Smooth muscle cell (in vitro differentiated cells): ENCODE measurements at regions not wholly inside any gene's neighbourhood (a gene's known extent, or its start where the extent isn't known, plus 50 kb on each side); places are given as distances from the start of the nearest gene placed in this dataset.

Experiments used
- DNase-seq: peaks from one replicate; lab custom pipeline; 2025; ENCODE audit not compliant: unreplicated experiment; lab: John Stamatoyannopoulos, UW
- H2AFZ ChIP-seq: fragments of 200-600 bp; sonication (generic); 2 replicates; pipeline ENCODE4 v1.6.0; 2016; ENCODE audit warnings: antibody characterized with exemption, low read depth, mild to moderate bottlenecking
- H3F3A ChIP-seq: fragments of 200-600 bp; sonication (generic); 2 replicates; pipeline ENCODE4 v1.6.0; 2017; ENCODE audit warnings: antibody characterized with exemption, low read depth
- H3K27ac ChIP-seq: fragments of 200-600 bp; sonication (generic); 2 replicates; pipeline ENCODE4 v1.5.1; 2016; ENCODE audit warnings: low read depth, mild to moderate bottlenecking
- H3K27me3 ChIP-seq: fragments of 200-600 bp; sonication (generic); 2 replicates; pipeline ENCODE4 v1.6.1; 2016; ENCODE audit warnings: low read depth, mild to moderate bottlenecking
- H3K36me3 ChIP-seq: fragments of 200-600 bp; sonication (generic); 2 replicates; pipeline ENCODE4 v1.5.1; 2016; ENCODE audit warnings: low read depth
- H3K4me1 ChIP-seq: fragments of 200-600 bp; sonication (generic); 2 replicates; pipeline ENCODE4 v1.5.1; 2016; ENCODE audit warnings: low read depth
- H3K4me2 ChIP-seq: fragments of 200-600 bp; sonication (generic); 2 replicates; pipeline ENCODE4 v1.6.0; 2016; ENCODE audit warnings: mild to moderate bottlenecking
- H3K4me3 ChIP-seq: fragments of 200-600 bp; sonication (generic); 2 replicates; pipeline ENCODE4 v1.5.1; 2016; ENCODE audit warnings: mild to moderate bottlenecking
- H3K79me2 ChIP-seq: fragments of 200-600 bp; sonication (generic); 2 replicates; pipeline ENCODE4 v1.6.0; 2016; ENCODE audit warnings: low read depth, mild to moderate bottlenecking
- H3K9ac ChIP-seq: fragments of 200-600 bp; sonication (generic); 2 replicates; pipeline ENCODE4 v1.6.0; 2016; ENCODE audit warnings: low read depth
- H3K9me3 ChIP-seq: fragments of 200-600 bp; sonication (generic); replicated peaks from 2 replicates; pipeline ENCODE4 v1.5.1; 2016; ENCODE audit warnings: low read depth
- H4K20me1 ChIP-seq: fragments of 200-600 bp; sonication (generic); 2 replicates; pipeline ENCODE4 v1.6.0; 2016; ENCODE audit warnings: low read depth
- WGBS: methylation state at CpG from one replicate; pipeline ENCODE4 v1.1.7; 2016; ENCODE audit warnings: low lambda C conversion rate; 5-methylcytosine and 5-hydroxymethylcytosine counted together
- TF ChIP-seq, protein P1 (sequence below): fragments of 200-600 bp; sonication (generic); IDR thresholded peaks from 2 replicates; pipeline ENCODE4 v1.5.1; 2017; ENCODE audit warnings: borderline replicate concordance, mild to moderate bottlenecking, antibody characterized with exemption; ENCODE audit not compliant: insufficient read depth, poor library complexity, severe bottlenecking

GRCh38 chr1:191852907-191853306 is 305.4 kb upstream of the RGS18 start:
- Histone ChIP-seq H3K36me3 (no peaks in the 10 kb centered on the region), H2AFZ (no peak overlapping the region), H3K4me3 (no peak overlapping the region), H3F3A (no peaks in the 10 kb centered on the region), H3K79me2 (no peaks in the 10 kb centered on the region), H3K4me2 (no peak overlapping the region), H3K27ac (no peak overlapping the region), H3K4me1 (no peaks in the 10 kb centered on the region), H3K9ac (no peak overlapping the region), H3K27me3 (no peaks in the 10 kb centered on the region), H4K20me1 (no peaks in the 10 kb centered on the region), H3K9me3 (no peaks in the 10 kb centered on the region)
- TF ChIP-seq, protein P1, sequence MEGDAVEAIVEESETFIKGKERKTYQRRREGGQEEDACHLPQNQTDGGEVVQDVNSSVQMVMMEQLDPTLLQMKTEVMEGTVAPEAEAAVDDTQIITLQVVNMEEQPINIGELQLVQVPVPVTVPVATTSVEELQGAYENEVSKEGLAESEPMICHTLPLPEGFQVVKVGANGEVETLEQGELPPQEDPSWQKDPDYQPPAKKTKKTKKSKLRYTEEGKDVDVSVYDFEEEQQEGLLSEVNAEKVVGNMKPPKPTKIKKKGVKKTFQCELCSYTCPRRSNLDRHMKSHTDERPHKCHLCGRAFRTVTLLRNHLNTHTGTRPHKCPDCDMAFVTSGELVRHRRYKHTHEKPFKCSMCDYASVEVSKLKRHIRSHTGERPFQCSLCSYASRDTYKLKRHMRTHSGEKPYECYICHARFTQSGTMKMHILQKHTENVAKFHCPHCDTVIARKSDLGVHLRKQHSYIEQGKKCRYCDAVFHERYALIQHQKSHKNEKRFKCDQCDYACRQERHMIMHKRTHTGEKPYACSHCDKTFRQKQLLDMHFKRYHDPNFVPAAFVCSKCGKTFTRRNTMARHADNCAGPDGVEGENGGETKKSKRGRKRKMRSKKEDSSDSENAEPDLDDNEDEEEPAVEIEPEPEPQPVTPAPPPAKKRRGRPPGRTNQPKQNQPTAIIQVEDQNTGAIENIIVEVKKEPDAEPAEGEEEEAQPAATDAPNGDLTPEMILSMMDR, result no peak
- WGBS, result 93% methylated on average over 1 of the region's 1 CpG
- no peak for DNase-seq

- H4K20me1 ChIP-seq, result no peaks in the 10 kb centered on the region
- H2AFZ ChIP-seq, result no peak overlapping the region
- H3K4me1 ChIP-seq, result no peaks in the 10 kb centered on the region
- DNase-seq, result no peak
- H3K27me3 ChIP-seq, result no peaks in the 10 kb centered on the region
- no peaks in the 10 kb centered on the region for H3K9me3 ChIP-seq
- no peaks in the 10 kb centered on the region for H3F3A ChIP-seq
- no peaks in the 10 kb centered on the region for H3K79me2 ChIP-seq
- no peak overlapping the region for H3K4me3 ChIP-seq
- no peak overlapping the region for H3K9ac ChIP-seq
- H3K27ac ChIP-seq, result no peak overlapping the region
- H3K36me3 ChIP-seq, result no peaks in the 10 kb centered on the region
- WGBS, result 50% methylated on average over 1 of the region's 1 CpG
- TF ChIP-seq, protein P1, result no peak
- no peak overlapping the region for H3K4me2 ChIP-seq
These were observed 300.7 kb upstream of the RGS18 start for GRCh38 chr1:191857600-191857999.

DNA sequence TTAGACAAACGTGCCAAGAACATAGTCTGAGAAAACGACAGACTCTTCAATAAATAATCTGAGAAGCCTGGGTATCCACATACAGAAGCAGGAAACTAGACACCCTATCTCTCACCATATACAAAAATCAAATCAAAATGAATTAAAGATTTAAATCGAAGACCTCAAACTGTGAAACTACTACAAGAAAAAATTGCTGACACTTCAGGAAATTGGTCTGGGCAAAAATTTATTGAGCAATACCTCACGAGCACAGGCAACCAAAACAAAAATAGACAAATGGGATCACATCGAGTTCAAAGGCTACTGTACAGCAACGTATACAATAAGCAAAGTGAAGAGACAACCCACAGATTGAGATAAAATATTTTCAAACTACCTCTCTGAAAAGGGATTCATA is 292.8 kb upstream of the RGS18 start:
- 86% methylated on average over 6 of the region's 6 CpGs for WGBS
- H3K36me3 ChIP-seq, result no peaks in the 10 kb centered on the region

GRCh38 chr1:191866155-191866554 is 292.1 kb upstream of the RGS18 start:
- DNase-seq, result no peak
- H3K36me3 ChIP-seq, result no peaks in the 10 kb centered on the region
- no peak overlapping the region for H3K4me2 ChIP-seq
- no peaks in the 10 kb centered on the region for H3K4me1 ChIP-seq
- 87% methylated on average over 2 of the region's 2 CpGs for WGBS
- H3K9ac ChIP-seq, result no peak overlapping the region
- no peaks in the 10 kb centered on the region for H4K20me1 ChIP-seq
- no peak overlapping the region for H3K4me3 ChIP-seq
- no peak overlapping the region for H3K27ac ChIP-seq
- no peaks in the 10 kb centered on the region for H3K79me2 ChIP-seq
- H2AFZ ChIP-seq, result no peak overlapping the region
- H3F3A ChIP-seq, result no peaks in the 10 kb centered on the region
- H3K9me3 ChIP-seq, result no peaks in the 10 kb centered on the region
- TF ChIP-seq, protein P1, result no peak
- H3K27me3 ChIP-seq, result no peaks in the 10 kb centered on the region

More for the DNA sequence above, 292.8 kb upstream of the RGS18 start:
- TF ChIP-seq, protein P1, result no peak
- Histone ChIP-seq H3K79me2 (no peaks in the 10 kb centered on the region), H3K9ac (no peak overlapping the region), H3K4me3 (no peak overlapping the region), H3K4me2 (no peak overlapping the region), H2AFZ (no peak overlapping the region), H3K27ac (no peak overlapping the region), H4K20me1 (no peaks in the 10 kb centered on the region), H3K4me1 (no peaks in the 10 kb centered on the region), H3F3A (no peaks in the 10 kb centered on the region), H3K27me3 (no peaks in the 10 kb centered on the region), H3K9me3 (no peaks in the 10 kb centered on the region)
- DNase-seq, result no peak
